Fibroblast of villous mesenchyme (primary cell): ENCODE measurements at regions not wholly inside any gene's neighbourhood (a gene's known extent, or its start where the extent isn't known, plus 50 kb on each side); places are given as distances from the start of the nearest gene placed in this dataset.

ENCODE experiments used
- DNase-seq: peaks from one replicate; pipeline ENCODE4 v3.0.0-alpha.2; 2010; ENCODE audit warnings: low read depth
- H3K4me3 ChIP-seq: 2 replicates; pipeline ENCODE4 v1.5.1; 2011; ENCODE audit warnings: low read depth, mild to moderate bottlenecking, low read length
- TF ChIP-seq, protein P1 (sequence below): IDR thresholded peaks from 2 replicates; pipeline ENCODE4 v1.5.1; 2012; ENCODE audit warnings: low read depth, mild to moderate bottlenecking, low read length; ENCODE audit not compliant: insufficient read depth

DNA sequence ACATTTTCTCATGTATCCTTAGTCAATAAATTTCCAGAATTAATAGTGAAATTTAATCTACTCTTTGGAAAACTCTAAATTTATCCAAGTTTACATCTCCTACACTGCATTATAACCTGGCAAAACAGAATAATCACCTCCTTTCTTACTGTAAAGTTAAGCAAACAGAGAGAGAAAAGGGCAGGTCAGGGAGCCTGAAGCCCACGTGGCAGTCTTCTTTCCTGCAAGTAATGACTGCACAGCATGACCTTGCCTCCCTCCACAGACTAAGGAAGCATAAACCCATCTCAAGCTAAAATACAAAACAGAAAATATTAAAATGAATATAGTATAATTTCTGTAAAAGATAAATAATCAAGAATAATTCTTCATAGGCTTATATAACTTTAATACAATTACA, 1153.0 kb downstream of the C4orf33 start:
- TF ChIP-seq, protein P1, sequence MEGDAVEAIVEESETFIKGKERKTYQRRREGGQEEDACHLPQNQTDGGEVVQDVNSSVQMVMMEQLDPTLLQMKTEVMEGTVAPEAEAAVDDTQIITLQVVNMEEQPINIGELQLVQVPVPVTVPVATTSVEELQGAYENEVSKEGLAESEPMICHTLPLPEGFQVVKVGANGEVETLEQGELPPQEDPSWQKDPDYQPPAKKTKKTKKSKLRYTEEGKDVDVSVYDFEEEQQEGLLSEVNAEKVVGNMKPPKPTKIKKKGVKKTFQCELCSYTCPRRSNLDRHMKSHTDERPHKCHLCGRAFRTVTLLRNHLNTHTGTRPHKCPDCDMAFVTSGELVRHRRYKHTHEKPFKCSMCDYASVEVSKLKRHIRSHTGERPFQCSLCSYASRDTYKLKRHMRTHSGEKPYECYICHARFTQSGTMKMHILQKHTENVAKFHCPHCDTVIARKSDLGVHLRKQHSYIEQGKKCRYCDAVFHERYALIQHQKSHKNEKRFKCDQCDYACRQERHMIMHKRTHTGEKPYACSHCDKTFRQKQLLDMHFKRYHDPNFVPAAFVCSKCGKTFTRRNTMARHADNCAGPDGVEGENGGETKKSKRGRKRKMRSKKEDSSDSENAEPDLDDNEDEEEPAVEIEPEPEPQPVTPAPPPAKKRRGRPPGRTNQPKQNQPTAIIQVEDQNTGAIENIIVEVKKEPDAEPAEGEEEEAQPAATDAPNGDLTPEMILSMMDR = no peak
- DNase-seq = no peak
- H3K4me3 ChIP-seq = no peak overlapping the region

DNA sequence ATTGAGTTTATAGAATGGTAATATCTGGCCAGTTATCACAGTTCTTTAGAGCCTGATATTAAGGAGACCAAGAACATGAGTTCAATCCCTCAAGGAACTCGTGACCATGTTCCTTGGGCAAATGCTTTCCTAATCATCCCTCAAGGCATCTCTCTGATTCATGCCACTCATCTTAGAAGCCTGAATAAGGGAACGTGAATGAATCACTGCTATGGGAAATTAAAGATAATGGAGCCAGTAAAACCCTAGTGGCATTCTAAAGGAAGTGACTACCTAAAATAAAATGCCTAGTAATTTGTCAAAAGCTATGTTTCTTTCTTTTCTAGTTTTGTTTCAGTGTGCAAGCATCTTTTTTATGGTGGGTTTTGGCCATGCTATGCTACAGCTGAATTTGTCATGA, 1161.3 kb downstream of the C4orf33 start:
- DNase-seq = peak; percentile 0
- no peak overlapping the region for H3K4me3 ChIP-seq
- TF ChIP-seq, protein P1 = no peak

DNA sequence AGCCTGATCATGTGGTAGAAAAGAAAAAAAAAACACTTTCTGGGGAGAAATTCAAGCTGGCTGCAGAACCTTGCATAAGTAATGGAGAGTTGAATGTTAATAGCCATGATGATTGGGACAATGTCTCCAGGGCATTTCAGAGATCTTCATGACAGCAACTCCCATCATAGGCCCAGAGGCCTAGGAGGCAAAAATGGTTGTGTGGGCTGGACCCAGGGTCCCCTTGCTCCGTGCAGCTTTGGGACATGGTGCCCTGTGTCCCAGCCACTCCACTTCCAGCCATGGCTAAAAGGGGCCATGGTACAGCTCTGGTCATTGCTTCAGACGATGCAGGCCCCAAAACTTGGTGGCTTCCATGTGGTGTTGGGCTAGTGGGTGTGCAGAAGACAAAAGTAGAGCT, 1170.9 kb downstream of the C4orf33 start:
- no peak for DNase-seq
- H3K4me3 ChIP-seq = no peak overlapping the region
- TF ChIP-seq, protein P1 = no peak

DNA sequence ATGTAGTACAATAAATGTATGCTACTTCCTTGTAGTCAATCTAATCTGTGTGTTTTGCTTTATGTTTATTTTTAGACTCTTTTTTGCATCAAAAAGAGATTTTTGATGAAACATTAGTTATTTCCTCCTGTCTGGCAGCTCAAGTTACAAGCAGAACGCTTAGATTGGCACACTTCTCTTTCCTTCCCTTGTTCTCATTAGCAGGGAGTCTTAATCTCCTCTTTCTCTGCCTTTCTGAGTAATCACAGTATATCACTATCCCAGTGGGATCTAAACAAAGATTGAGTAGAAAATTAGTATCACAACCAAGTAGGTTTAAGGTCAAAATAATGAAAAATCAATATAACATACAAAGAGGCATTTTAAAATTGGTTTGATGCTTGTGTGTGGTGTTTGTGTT, 1192.6 kb downstream of the C4orf33 start:
- DNase-seq = no peak
- H3K4me3 ChIP-seq = no peak overlapping the region
- TF ChIP-seq, protein P1 = no peak

DNA sequence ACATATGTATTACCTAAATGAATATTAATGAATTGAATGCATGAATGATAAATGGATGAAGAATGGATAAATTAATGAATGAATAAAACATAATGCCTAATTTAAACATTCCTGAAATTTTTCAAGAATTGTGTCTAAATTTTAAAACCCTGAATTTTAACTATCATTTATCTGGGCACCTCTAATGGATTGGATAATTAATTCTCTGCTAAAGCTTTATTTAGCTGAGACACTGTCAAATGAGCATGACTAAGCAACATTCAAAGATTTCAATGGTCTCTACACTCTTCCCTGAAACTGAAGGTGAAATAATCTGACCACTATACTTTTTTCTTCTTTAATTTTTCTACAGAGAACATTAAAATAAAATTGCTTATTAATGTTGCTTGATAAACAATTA, 1197.7 kb downstream of the C4orf33 start:
- no peak for DNase-seq
- no peak overlapping the region for H3K4me3 ChIP-seq
- TF ChIP-seq, protein P1 = no peak

DNA sequence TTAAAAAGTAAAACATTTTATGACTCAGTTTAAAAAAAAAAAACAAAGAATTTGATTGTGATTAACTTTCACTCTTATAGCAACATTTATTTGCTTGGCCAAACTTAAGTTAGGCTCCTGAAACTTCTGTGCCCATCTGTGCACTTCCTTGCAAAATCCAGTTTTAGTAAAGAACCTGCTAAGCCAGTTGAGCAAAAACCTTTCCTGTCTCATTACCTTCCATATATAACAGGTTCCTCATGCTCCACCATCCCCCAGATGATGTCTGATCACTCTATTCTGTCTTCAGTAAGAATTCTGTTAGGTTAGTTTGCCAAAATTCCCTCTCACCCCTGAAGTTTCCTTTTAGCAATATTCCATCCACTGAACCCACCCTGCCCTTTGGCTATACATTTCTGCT, 1200.5 kb downstream of the C4orf33 start:
- TF ChIP-seq, protein P1 = no peak

DNA sequence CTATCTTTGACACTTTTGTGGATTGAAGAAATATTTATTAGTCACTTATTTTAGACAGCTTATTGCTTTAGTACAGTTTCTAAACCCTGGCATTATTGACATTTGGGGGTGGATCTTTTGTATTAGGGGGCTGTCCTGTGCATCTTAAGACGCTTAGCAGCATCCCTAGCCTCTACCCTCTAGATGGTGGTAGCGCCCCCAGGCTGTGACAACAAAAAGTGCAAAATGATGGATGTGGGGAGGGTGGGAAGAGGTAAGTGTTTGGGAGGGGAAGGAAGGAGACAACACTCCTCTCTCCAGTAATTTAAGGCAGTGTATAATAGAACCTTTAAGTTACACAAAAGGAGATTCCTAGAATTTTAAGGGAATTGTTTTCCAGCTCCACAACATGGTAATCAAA, 1210.6 kb downstream of the C4orf33 start:
- DNase-seq = no peak
- TF ChIP-seq, protein P1 = no peak
- no peak overlapping the region for H3K4me3 ChIP-seq

More for the DNA sequence above, 1200.5 kb downstream of the C4orf33 start:
- DNase-seq = no peak
- H3K4me3 ChIP-seq = no peak overlapping the region
